H9 (cell line): ENCODE measurements at regions not wholly inside any gene's neighbourhood (a gene's known extent, or its start where the extent isn't known, plus 50 kb on each side); places are given as distances from the start of the nearest gene placed in this dataset.

Experiments used
- DNase-seq: peaks from one replicate; pipeline ENCODE4 v3.0.0-alpha.2; 2017
- H2AFZ ChIP-seq: one replicate; pipeline ENCODE4 v1.6.1; 2013; ENCODE audit warnings: mild to moderate bottlenecking, low read length, control low read depth, moderate library complexity
- H2AK5ac ChIP-seq: 2 replicates; pipeline ENCODE4 v1.6.1; 2013; ENCODE audit warnings: low read length, control low read depth, mixed read lengths; ENCODE audit not compliant: insufficient read length
- H2BK120ac ChIP-seq: one replicate; pipeline ENCODE4 v1.6.1; 2013; ENCODE audit warnings: low read depth, mild to moderate bottlenecking, low read length, control low read depth, inconsistent platforms; ENCODE audit not compliant: poor library complexity, severe bottlenecking
- H2BK12ac ChIP-seq: 2 replicates; pipeline ENCODE4 v1.6.1; 2013; ENCODE audit warnings: low read length, control low read depth, mixed read lengths, low read depth; ENCODE audit not compliant: insufficient read length
- H2BK15ac ChIP-seq: 2 replicates; pipeline ENCODE4 v1.6.1; 2013; ENCODE audit warnings: low read depth, low read length, control low read depth
- H2BK20ac ChIP-seq: one replicate; pipeline ENCODE4 v1.6.1; 2013; ENCODE audit warnings: low read depth, mild to moderate bottlenecking, low read length, control low read depth, inconsistent platforms; ENCODE audit not compliant: poor library complexity, severe bottlenecking
- H2BK5ac ChIP-seq: 2 replicates; pipeline ENCODE4 v1.6.1; 2013; ENCODE audit warnings: low read length, control low read depth, mixed read lengths; ENCODE audit not compliant: insufficient read length
- H3K14ac ChIP-seq: 2 replicates; pipeline ENCODE4 v1.6.1; 2013; ENCODE audit warnings: low read length, control low read depth; ENCODE audit not compliant: insufficient read depth
- H3K18ac ChIP-seq: 2 replicates; pipeline ENCODE4 v1.6.1; 2013; ENCODE audit warnings: low read depth, mild to moderate bottlenecking, mixed read lengths, low read length, control low read depth; ENCODE audit not compliant: insufficient read length
- H3K23ac ChIP-seq: 2 replicates; pipeline ENCODE4 v1.6.1; 2013; ENCODE audit warnings: low read length, control low read depth, mixed read lengths, low read depth; ENCODE audit not compliant: insufficient read length
- H3K23me2 ChIP-seq: 2 replicates; pipeline ENCODE4 v1.6.1; 2013; ENCODE audit warnings: low read depth, mild to moderate bottlenecking, mixed read lengths, low read length, control low read depth; ENCODE audit not compliant: insufficient read length, poor library complexity, severe bottlenecking
- H3K27ac ChIP-seq: 2 replicates; pipeline ENCODE4 v1.5.1; 2013; ENCODE audit warnings: low read length, control low read depth, mixed read lengths, low read depth; ENCODE audit not compliant: insufficient read length
- H3K27me3 ChIP-seq: 2 replicates; pipeline ENCODE4 v1.6.1; 2013; ENCODE audit warnings: low read length, control low read depth, inconsistent platforms; ENCODE audit not compliant: insufficient read depth
- H3K4ac ChIP-seq: 2 replicates; pipeline ENCODE4 v1.6.1; 2013; ENCODE audit warnings: low read depth, mild to moderate bottlenecking, control low read depth, inconsistent platforms, low read length, moderate library complexity
- H3K4me1 ChIP-seq: 2 replicates; pipeline ENCODE4 v1.6.1; 2013; ENCODE audit warnings: low read length, control low read depth, inconsistent platforms; ENCODE audit not compliant: insufficient read depth
- H3K4me2 ChIP-seq: 2 replicates; pipeline ENCODE4 v1.6.1; 2013; ENCODE audit warnings: low read length, control low read depth, mixed read lengths; ENCODE audit not compliant: insufficient read length, insufficient read depth
- H3K56ac ChIP-seq: 2 replicates; pipeline ENCODE4 v1.6.1; 2013; ENCODE audit warnings: low read depth, mild to moderate bottlenecking, mixed read lengths, low read length, control low read depth; ENCODE audit not compliant: insufficient read length
- H3K79me1 ChIP-seq: 2 replicates; pipeline ENCODE4 v1.6.1; 2013; ENCODE audit warnings: low read depth, mild to moderate bottlenecking, moderate library complexity, low read length, control low read depth, inconsistent platforms; ENCODE audit not compliant: insufficient read depth, poor library complexity, severe bottlenecking
- H3K79me2 ChIP-seq: 2 replicates; pipeline ENCODE4 v1.6.1; 2013; ENCODE audit warnings: low read length, control low read depth, inconsistent platforms; ENCODE audit not compliant: insufficient read depth
- H3K9ac ChIP-seq: 2 replicates; pipeline ENCODE4 v1.6.1; 2013; ENCODE audit warnings: low read length, control low read depth, mixed read lengths; ENCODE audit not compliant: insufficient read length; ENCODE audit errors: extremely low read depth
- H3K9me3 ChIP-seq: one replicate; pipeline ENCODE4 v1.6.1; 2013; ENCODE audit warnings: low read depth, low read length, inconsistent platforms; ENCODE audit not compliant: control insufficient read depth
- H3T11ph ChIP-seq: one replicate; pipeline ENCODE4 v1.6.1; 2013; ENCODE audit warnings: mild to moderate bottlenecking, low read length, control low read depth, inconsistent platforms
- H4K20me1 ChIP-seq: one replicate; pipeline ENCODE4 v1.6.1; 2013; ENCODE audit not compliant: control insufficient read depth, insufficient read length, insufficient read depth
- H4K5ac ChIP-seq: 2 replicates; pipeline ENCODE4 v1.6.1; 2013; ENCODE audit warnings: low read depth, mild to moderate bottlenecking, mixed read lengths, low read length, control low read depth; ENCODE audit not compliant: insufficient read length
- H4K8ac ChIP-seq: replicated peaks from 2 replicates; pipeline ENCODE4 v1.6.1; 2013; ENCODE audit warnings: low read length, control low read depth, mixed read lengths, low read depth; ENCODE audit not compliant: insufficient read length
- H4K91ac ChIP-seq: 2 replicates; pipeline ENCODE4 v1.6.1; 2013; ENCODE audit warnings: low read depth, mild to moderate bottlenecking, moderate library complexity, mixed read lengths, low read length, control low read depth; ENCODE audit not compliant: insufficient read length
- H3K27ac Mint-ChIP-seq, 3 experiments: 2 replicates in 2 of 3; 3 replicates in 1 of 3; pipeline ENCODE4 v1.8.0; 2020 to 2021; ENCODE audit warnings: mixed read lengths in 3 of 3, mild to moderate bottlenecking in 1 of 3, moderate library complexity in 1 of 3
- H3K27me3 Mint-ChIP-seq: 2 replicates; pipeline ENCODE4 v1.8.0; 2021; ENCODE audit warnings: low read depth, mild to moderate bottlenecking, moderate library complexity, mixed read lengths
- H3K36me3 Mint-ChIP-seq, 3 experiments: 2 replicates in 2 of 3; 3 replicates in 1 of 3; pipeline ENCODE4 v1.8.0; 2020 to 2021; ENCODE audit warnings: low read depth in 3 of 3, mixed read lengths in 3 of 3; ENCODE audit not compliant: insufficient read depth in 1 of 3
- H3K4me1 Mint-ChIP-seq, 2 experiments: 2 replicates each; pipeline ENCODE4 v1.8.0; 2020; ENCODE audit warnings: mixed read lengths in 2 of 2
- H3K4me3 Mint-ChIP-seq, 2 experiments: 2 replicates in 1 of 2; 3 replicates in 1 of 2; pipeline ENCODE4 v1.8.0; 2020 to 2021; ENCODE audit warnings: mild to moderate bottlenecking in 2 of 2, mixed read lengths in 2 of 2, moderate library complexity in 1 of 2
- H3K9me3 Mint-ChIP-seq, 2 experiments: 2 replicates in 1 of 2; 3 replicates in 1 of 2; pipeline ENCODE4 v1.8.0; 2020; ENCODE audit warnings: mild to moderate bottlenecking in 2 of 2, mixed read lengths in 2 of 2, moderate library complexity in 1 of 2
- CTCF ChIP-seq: fragments of 200-600 bp; sonication (generic); conservative IDR thresholded peaks from 3 replicates; pipeline ENCODE4 v1.8.0; 2021; ENCODE audit warnings: antibody characterized with exemption, mild to moderate bottlenecking
- WGBS: extraction: QIAGEN DNeasy Blood & Tissue Kit; methylation state at CpG from one replicate; pipeline ENCODE4 v1.1.7; 2013; ENCODE audit warnings: missing lambda C conversion rate, low lambda C conversion rate, mixed read lengths; ENCODE audit not compliant: insufficient read length; ENCODE audit errors: extremely low coverage; 5-methylcytosine and 5-hydroxymethylcytosine counted together

- Histone ChIP-seq H3K27me3 (no peaks in the 10 kb centered on the region), H3T11ph (no peak overlapping the region), H2BK120ac (no peak overlapping the region), H3K4ac (no peak overlapping the region), H2AFZ (no peak overlapping the region), H3K79me2 (no peaks in the 10 kb centered on the region), H3K4me1 (no peaks in the 10 kb centered on the region), H3K56ac (no peak overlapping the region), H2AK5ac (no peak overlapping the region), H2BK5ac (no peak overlapping the region), H3K23me2 (no peaks in the 10 kb centered on the region), H2BK12ac (no peak overlapping the region), H3K9me3 (no peaks in the 10 kb centered on the region), H3K4me2 (no peak overlapping the region), H3K18ac (no peak overlapping the region), H2BK20ac (no peak overlapping the region), H4K20me1 (no peaks in the 10 kb centered on the region), H4K91ac (no peak overlapping the region), H4K5ac (no peak overlapping the region), H3K14ac (no peak overlapping the region), H2BK15ac (no peak overlapping the region), H3K79me1 (no peaks in the 10 kb centered on the region), H4K8ac (no peak overlapping the region), H3K9ac (no peak overlapping the region), H3K27ac (no peak overlapping the region), H3K23ac (no peak overlapping the region)
- Mint-ChIP-seq H3K9me3 (no peaks in the 10 kb centered on the region), H3K36me3 (peaks cover 0 to 12% (median 2%) of the 10 kb centered on the region in 3 experiments; a peak in 3 of 7 replicates), H3K4me1 (0 out of 4 replicates have a peak, but pooled peaks cover 0 to 2% of the 10 kb centered on the region in 2 experiments), H3K27me3 (no peaks in the 10 kb centered on the region), H3K27ac (no peak overlapping the region), H3K4me3 (no peak overlapping the region)
- WGBS: no CpG with 5 or more reads among the region's 1 CpG
- no peak for DNase-seq
- TF ChIP-seq CTCF: no peak
Measured at GRCh38 chr10:10043083-10043482, 974.6 kb upstream of the CELF2 start.
